Stromal cell of bone marrow (primary cell): ENCODE measurements at regions not wholly inside any gene's neighbourhood (a gene's known extent, or its start where the extent isn't known, plus 50 kb on each side); places are given as distances from the start of the nearest gene placed in this dataset.

ENCODE experiments used
- DNase-seq: peaks from one replicate; pipeline ENCODE4 v3.0.0-alpha.2; 2012; ENCODE audit warnings: low read depth

DNA sequence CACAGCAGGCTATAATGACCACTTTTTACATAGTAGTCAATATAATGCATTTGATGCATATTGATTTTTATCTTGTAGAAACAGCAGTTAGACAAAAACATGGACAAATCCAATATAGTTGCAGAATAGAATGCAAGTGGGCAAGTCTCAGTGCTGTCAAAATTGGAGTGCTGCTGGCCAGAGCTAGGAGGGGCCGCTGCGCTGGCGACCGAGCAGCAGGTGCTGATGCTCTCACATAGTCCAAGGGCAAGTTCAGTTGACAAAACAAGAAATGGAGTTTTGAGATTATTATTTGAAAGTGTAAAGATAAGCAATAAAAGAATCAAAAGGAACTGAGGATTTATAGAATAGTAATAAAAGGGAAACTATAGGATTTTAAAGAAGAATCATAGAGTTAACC is 60.6 kb upstream of the CDK20 start:
- no peak for DNase-seq

GRCh38 chr9:88033359-88033702 is 59.0 kb upstream of the CDK20 start:
- DNase-seq: no peak

GRCh38 chr9:88028338-88028737 is 54.0 kb upstream of the CDK20 start:
- no peak for DNase-seq

DNA sequence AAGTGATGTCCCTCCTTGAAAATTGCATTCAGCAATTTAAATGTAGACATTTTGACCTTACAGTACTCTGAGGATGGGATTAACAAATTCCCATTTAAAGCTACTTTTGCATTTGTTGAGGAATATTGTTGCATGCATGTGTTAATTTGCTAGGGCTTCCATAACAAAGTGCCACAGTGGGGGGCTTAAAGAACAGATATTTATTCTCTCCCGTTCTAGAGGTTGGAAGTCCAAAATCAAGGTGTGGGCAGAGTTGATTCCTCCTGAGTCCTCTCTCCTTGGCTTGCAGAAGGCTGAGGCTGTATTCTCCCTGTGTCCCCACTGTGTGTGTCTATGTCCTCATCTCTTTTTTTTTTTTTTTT is 51.8 kb upstream of the CDK20 start:
- DNase-seq: no peak

- DNase-seq: no peak
These were observed 51.2 kb upstream of the CDK20 start for GRCh38 chr9:88025411-88026117.

GRCh38 chr9:88024896-88025295 is 50.6 kb upstream of the CDK20 start:
- no peak for DNase-seq
